Endothelial cell of umbilical vein (primary cell): ENCODE measurements at regions not wholly inside any gene's neighbourhood (a gene's known extent, or its start where the extent isn't known, plus 50 kb on each side); places are given as distances from the start of the nearest gene placed in this dataset.

Source experiments
- BruUV-seq: library from RNA; stranded (reverse); fragments of 400-500 nt; replicated peaks from 2 replicates; lab custom pipeline; 2021; lab: Mats Ljungman, UMichigan
- CTCF ChIA-PET: fragments of 300-600, 350-600 bp; sonication (Branson Sonifier 250); formaldehyde crosslinking; loops from one replicate; lab custom pipeline; 2021; ENCODE audit warnings: antibody characterized with exemption, inconsistent platforms; lab: Charles Lee
- POLR2A ChIA-PET: fragments of 300-600, 350-600 bp; sonication (Branson Sonifier 250); formaldehyde crosslinking; loops from one replicate; lab custom pipeline; 2021; ENCODE audit warnings: antibody characterized with exemption, inconsistent platforms; lab: Charles Lee
- DNase-seq: peaks from one replicate; pipeline ENCODE4 v3.0.0-alpha.2; 2011; ENCODE audit warnings: low read depth, low spot score
- FAIRE-seq: peaks from 2 replicates; lab custom pipeline; 2011; peaks lifted over from hg19 to GRCh38; lab: Jason Lieb, UNC
- H2AFZ ChIP-seq: 2 replicates; pipeline ENCODE4 v1.6.0; 2012; ENCODE audit warnings: low read depth, low read length, control low read depth, inconsistent platforms
- H3K27ac ChIP-seq: 2 replicates; pipeline ENCODE4 v1.5.1; 2011; ENCODE audit warnings: low read depth, mild to moderate bottlenecking, control low read depth, low read length, moderate library complexity; ENCODE audit not compliant: insufficient read depth
- H3K27me3 ChIP-seq, 2 experiments: 2 replicates each; pipeline versions ENCODE4 v1.6.0 to v1.6.1; 2011; ENCODE audit warnings: low read length in 2 of 2, mixed read lengths in 1 of 2; ENCODE audit not compliant: control insufficient read depth in 2 of 2, insufficient read depth in 2 of 2
- H3K36me3 ChIP-seq, 2 experiments: 2 replicates in 1 of 2; 3 replicates in 1 of 2; pipeline ENCODE4 v1.5.1; 2011; ENCODE audit warnings: low read length in 2 of 2, mild to moderate bottlenecking in 1 of 2, moderate library complexity in 1 of 2; ENCODE audit not compliant: control insufficient read depth in 2 of 2, insufficient read depth in 2 of 2; ENCODE audit errors: extremely low read depth in 1 of 2
- H3K4me1 ChIP-seq: 3 replicates; pipeline ENCODE4 v1.5.1; 2011; ENCODE audit warnings: mild to moderate bottlenecking, low read length; ENCODE audit not compliant: control insufficient read depth, insufficient read depth; ENCODE audit errors: extremely low read depth
- H3K4me2 ChIP-seq: 2 replicates; pipeline ENCODE4 v1.6.1; 2011; ENCODE audit warnings: low read length, control low read depth, mixed read lengths; ENCODE audit not compliant: insufficient read depth
- H3K4me3 ChIP-seq, 3 experiments: fragments of 200-600 bp in 1 of 3; sonication (generic), shearing (Covaris generic) in 1 of 3; replicated peaks in 1 of 3; 2 replicates each; pipeline ENCODE4 v1.5.1; 2011 to 2016; ENCODE audit warnings: control low read depth in 3 of 3, low read length in 3 of 3, mild to moderate bottlenecking in 2 of 3, inconsistent platforms in 1 of 3, low read depth in 1 of 3, moderate library complexity in 1 of 3; ENCODE audit not compliant: insufficient read depth in 1 of 3
- H3K79me2 ChIP-seq: 2 replicates; pipeline ENCODE4 v1.6.0; 2012; ENCODE audit warnings: low read length, inconsistent platforms; ENCODE audit not compliant: control insufficient read depth, insufficient read depth
- H3K9ac ChIP-seq: replicated peaks from 2 replicates; pipeline ENCODE3; 2011; ENCODE audit warnings: low read length, control low read depth; ENCODE audit not compliant: insufficient read depth; ENCODE audit errors: extremely low read depth
- H3K9me1 ChIP-seq: replicated peaks from 3 replicates; pipeline ENCODE4 v1.6.0; 2011; ENCODE audit warnings: mild to moderate bottlenecking, low read length; ENCODE audit not compliant: control insufficient read depth, insufficient read depth; ENCODE audit errors: extremely low read depth
- H3K9me3 ChIP-seq: replicated peaks from 2 replicates; pipeline ENCODE4 v1.5.1; 2012; ENCODE audit warnings: low read length, inconsistent platforms; ENCODE audit not compliant: control insufficient read depth, insufficient read depth
- H4K20me1 ChIP-seq: replicated peaks from 2 replicates; pipeline ENCODE3; 2011; ENCODE audit warnings: mild to moderate bottlenecking, low read length; ENCODE audit not compliant: control insufficient read depth, insufficient read depth; ENCODE audit errors: extremely low read depth
- CTCF ChIP-seq, 2 donors: IDR thresholded peaks; 1 replicate in 1 of 2; 2 replicates in 1 of 2; pipeline ENCODE4 v1.5.1; 2011; ENCODE audit warnings: low read length in 2 of 2, mild to moderate bottlenecking in 2 of 2, moderate library complexity in 2 of 2, control low read depth in 1 of 2, inconsistent platforms in 1 of 2, low read depth in 1 of 2; ENCODE audit not compliant: insufficient read depth in 1 of 2; ENCODE audit errors: extremely low read depth in 1 of 2
- EZH2 ChIP-seq: IDR thresholded peaks from 2 replicates; pipeline ENCODE4 v1.6.1; 2012; ENCODE audit warnings: borderline replicate concordance, low read depth, mild to moderate bottlenecking, moderate library complexity, low read length, inconsistent platforms; ENCODE audit not compliant: severe bottlenecking
- FOS ChIP-seq: IDR thresholded peaks from 2 replicates; pipeline ENCODE4 v1.6.1; 2011; ENCODE audit warnings: mild to moderate bottlenecking, low read length, moderate library complexity, borderline replicate concordance; ENCODE audit not compliant: insufficient read depth
- GATA2 ChIP-seq: IDR thresholded peaks from 2 replicates; pipeline ENCODE4 v1.7.0; 2011; ENCODE audit warnings: low read depth, mild to moderate bottlenecking, moderate library complexity, mixed read lengths, low read length; ENCODE audit not compliant: insufficient read length, insufficient read depth
- JUN ChIP-seq: IDR thresholded peaks from 2 replicates; pipeline ENCODE4 v1.6.1; 2011; ENCODE audit warnings: borderline replicate concordance, low read depth; ENCODE audit not compliant: insufficient read length, insufficient read depth
- MAX ChIP-seq: IDR thresholded peaks from 2 replicates; pipeline ENCODE4 v1.6.1; 2011; ENCODE audit not compliant: insufficient read depth, insufficient read length
- MYC ChIP-seq: IDR thresholded peaks from one replicate; pipeline ENCODE4 v1.6.1; 2011; ENCODE audit warnings: mild to moderate bottlenecking, low read depth, low read length
- POLR2A ChIP-seq: IDR thresholded peaks from 2 replicates; pipeline ENCODE4 v1.6.1; 2012; ENCODE audit warnings: low read depth, mild to moderate bottlenecking, control low read depth, low read length
- POLR2AphosphoS5 ChIP-seq: IDR thresholded peaks from 2 replicates; pipeline ENCODE4 v1.6.1; 2012; ENCODE audit warnings: low read depth, mild to moderate bottlenecking, control low read depth, low read length, moderate library complexity; ENCODE audit not compliant: insufficient read depth
- dilution Hi-C: fragments of 300-500 bp; cut with MboI; formaldehyde crosslinking; loops from one replicate; pipeline ENCODE4 v1.15.0; 2019; ENCODE audit warnings: low sequenced_read_pairs; ENCODE audit not compliant: extremely low pct_ligation_motif_present
- intact Hi-C: fragments of 100-400 bp; cut with micrococcal nuclease; formaldehyde crosslinking; loops from one replicate; pipeline ENCODE4 v1.10.0; 2022

DNA sequence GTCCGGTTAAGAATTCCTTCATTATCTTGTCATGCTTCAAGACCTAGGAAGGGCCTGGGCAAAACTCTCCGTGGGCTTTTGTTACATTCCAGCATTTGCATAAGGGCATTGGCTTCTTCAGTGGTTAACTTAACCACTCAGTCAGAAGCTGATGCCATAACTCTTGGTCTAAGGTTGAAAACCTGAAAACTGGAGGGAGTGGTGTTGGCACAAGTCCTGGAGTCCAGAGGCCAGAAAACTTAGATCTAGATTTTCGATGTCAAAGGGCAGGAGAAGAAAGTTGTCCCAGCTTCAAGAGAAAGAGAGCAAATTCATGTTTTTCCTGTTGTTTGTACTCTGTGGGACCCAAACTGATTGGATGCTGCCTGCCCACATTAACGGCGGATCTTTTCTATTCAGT lies 86.6 kb upstream of the GC start:
- POLR2A ChIA-PET = no interaction called here
- dilution Hi-C loops = no loop called here

DNA sequence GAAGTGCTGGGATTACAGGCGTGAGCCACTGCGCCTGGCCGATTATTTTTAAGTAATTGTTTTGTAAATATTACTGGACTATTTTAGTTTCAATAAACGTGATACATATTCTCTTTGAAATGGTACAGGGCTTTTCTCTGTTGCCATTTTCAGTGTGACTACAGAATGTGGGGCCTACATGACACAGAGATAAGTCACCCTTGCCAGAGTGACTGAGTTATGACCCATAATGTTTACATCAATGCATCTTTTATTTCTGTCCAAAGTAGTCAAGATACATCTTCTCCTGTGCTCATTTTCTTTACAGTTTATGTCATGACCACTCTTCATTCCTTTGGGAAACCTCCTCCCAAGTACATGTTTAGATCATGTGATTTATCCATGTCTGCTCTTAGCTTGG lies 88.3 kb upstream of the GC start:
- no peaks in the 10 kb centered on the region for H3K36me3 ChIP-seq
- no peaks in the 10 kb centered on the region for H3K9me3 ChIP-seq
- H2AFZ ChIP-seq = no peak overlapping the region
- ChIA-PET POLR2A (no interaction called here), CTCF (no interaction called here)
- no peak overlapping the region for H3K27ac ChIP-seq
- H3K4me1 ChIP-seq = no peaks in the 10 kb centered on the region
- dilution Hi-C loops (no loop called here), intact Hi-C loops (no loop called here)
- no peak for FAIRE-seq
- H3K79me2 ChIP-seq = no peaks in the 10 kb centered on the region
- H3K4me3 ChIP-seq = no peak overlapping the region
- no peaks in the 10 kb centered on the region for H3K27me3 ChIP-seq
- no peak for TF ChIP-seq EZH2
- no peak for TF ChIP-seq GATA2
- TF ChIP-seq POLR2A = no peak
- no peak for TF ChIP-seq POLR2AphosphoS5
- no peak for TF ChIP-seq FOS
- TF ChIP-seq JUN = no peak
- no peak for TF ChIP-seq CTCF (IDR thresholded peaks at IDR 0.05; ENCODE audit: extremely low read depth in 1 of 2, insufficient read depth in 1 of 2, low read depth in 1 of 2, low read length in 2 of 2)
- no peak for TF ChIP-seq MYC
- TF ChIP-seq MAX = no peak
- no peaks in the 10 kb centered on the region for H4K20me1 ChIP-seq
- H3K9ac ChIP-seq = no peak overlapping the region
- H3K4me2 ChIP-seq = no peak overlapping the region
- H3K9me1 ChIP-seq = no peaks in the 10 kb centered on the region
- no peak for DNase-seq
- no TSS peak for BruUV-seq

More for the DNA sequence above, 86.6 kb upstream of the GC start:
- no peaks in the 10 kb centered on the region for H3K27me3 ChIP-seq
- intact Hi-C loops = no loop called here
- H2AFZ ChIP-seq = no peak overlapping the region
- H3K36me3 ChIP-seq = no peaks in the 10 kb centered on the region
- no peaks in the 10 kb centered on the region for H3K9me1 ChIP-seq
- CTCF ChIA-PET = no interaction called here
- H3K4me1 ChIP-seq = no peaks in the 10 kb centered on the region
- no TSS peak for BruUV-seq
- TF ChIP-seq CTCF (IDR thresholded peaks at IDR 0.05; ENCODE audit: extremely low read depth in 1 of 2, insufficient read depth in 1 of 2, low read depth in 1 of 2, low read length in 2 of 2) (no peak), POLR2AphosphoS5 (no peak)
- H3K27ac ChIP-seq = no peak overlapping the region
- no peak overlapping the region for H3K4me3 ChIP-seq
- H3K9ac ChIP-seq = no peak overlapping the region
- FAIRE-seq (no peak), DNase-seq (no peak)
- no peaks in the 10 kb centered on the region for H3K9me3 ChIP-seq
- H3K79me2 ChIP-seq = no peaks in the 10 kb centered on the region
- H3K4me2 ChIP-seq = no peak overlapping the region
- H4K20me1 ChIP-seq = no peaks in the 10 kb centered on the region
